GM19035 (cell line): ENCODE measurements at regions not wholly inside any gene's neighbourhood (a gene's known extent, or its start where the extent isn't known, plus 50 kb on each side); places are given as distances from the start of the nearest gene placed in this dataset.

ENCODE experiments used
- ATAC-seq: cut with Tn5 transposase; IDR thresholded peaks from one replicate; pipeline ENCODE4 v1.9.1; 2021; ENCODE audit not compliant: unreplicated experiment

GRCh38 chr20:57114290-57115005, 152.0 kb downstream of the BMP7 start:
- no peak for ATAC-seq

- no peak for ATAC-seq
Measured at GRCh38 chr20:57117296-57117695, 149.1 kb downstream of the BMP7 start.

- ATAC-seq: no peak
Measured at GRCh38 chr20:57118107-57118769, 148.2 kb downstream of the BMP7 start.
